ENCODE measurements at regions not wholly inside any gene's neighbourhood (a gene's known extent, or its start where the extent isn't known, plus 50 kb on each side); places are given as distances from the start of the nearest gene placed in this dataset.

DNA sequence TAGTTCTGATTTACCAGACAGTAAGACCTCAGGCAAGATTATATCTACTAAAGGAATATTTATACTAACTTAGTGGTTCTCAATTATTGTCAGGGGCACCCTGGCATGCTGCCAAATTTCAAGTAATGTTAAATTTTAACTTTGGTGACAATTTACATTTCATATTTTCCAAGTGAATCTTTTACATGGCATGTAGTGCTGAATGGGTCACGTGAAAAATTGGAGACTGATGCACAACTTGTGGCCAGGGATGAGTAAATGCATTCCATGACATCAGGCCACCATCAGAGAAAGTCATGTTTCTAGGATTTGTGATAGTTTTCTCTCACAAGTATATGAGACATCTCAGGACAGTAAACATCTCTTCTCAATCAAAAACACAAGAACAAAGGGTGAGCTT lies 202.6 kb upstream of the SOX21 start:
- TF ChIP-seq, protein P1, sequence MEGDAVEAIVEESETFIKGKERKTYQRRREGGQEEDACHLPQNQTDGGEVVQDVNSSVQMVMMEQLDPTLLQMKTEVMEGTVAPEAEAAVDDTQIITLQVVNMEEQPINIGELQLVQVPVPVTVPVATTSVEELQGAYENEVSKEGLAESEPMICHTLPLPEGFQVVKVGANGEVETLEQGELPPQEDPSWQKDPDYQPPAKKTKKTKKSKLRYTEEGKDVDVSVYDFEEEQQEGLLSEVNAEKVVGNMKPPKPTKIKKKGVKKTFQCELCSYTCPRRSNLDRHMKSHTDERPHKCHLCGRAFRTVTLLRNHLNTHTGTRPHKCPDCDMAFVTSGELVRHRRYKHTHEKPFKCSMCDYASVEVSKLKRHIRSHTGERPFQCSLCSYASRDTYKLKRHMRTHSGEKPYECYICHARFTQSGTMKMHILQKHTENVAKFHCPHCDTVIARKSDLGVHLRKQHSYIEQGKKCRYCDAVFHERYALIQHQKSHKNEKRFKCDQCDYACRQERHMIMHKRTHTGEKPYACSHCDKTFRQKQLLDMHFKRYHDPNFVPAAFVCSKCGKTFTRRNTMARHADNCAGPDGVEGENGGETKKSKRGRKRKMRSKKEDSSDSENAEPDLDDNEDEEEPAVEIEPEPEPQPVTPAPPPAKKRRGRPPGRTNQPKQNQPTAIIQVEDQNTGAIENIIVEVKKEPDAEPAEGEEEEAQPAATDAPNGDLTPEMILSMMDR (IDR thresholded peaks at IDR 0.05 in 8 of 11, conservative IDR thresholded peaks at IDR 0.05 in 3 of 11) = no peak
- TF ChIP-seq POLR2A (IDR thresholded peaks at IDR 0.05) (no peak), POLR2AphosphoS5 (IDR thresholded peaks at IDR 0.05) (no peak)

Data from spleen (tissue), 7 donors.